Lung (tissue), 11 donors: ENCODE measurements at regions not wholly inside any gene's neighbourhood (a gene's known extent, or its start where the extent isn't known, plus 50 kb on each side); places are given as distances from the start of the nearest gene placed in this dataset.
A peak's percentile ranks its signal among the peaks of the same experiment; 100 is the strongest.

Experiments used
- ATAC-seq: fragments of 200-7000 bp; cut with Tn5 transposase; one replicate; pipeline ENCODE4 v1.9.1; 2020; ENCODE audit warnings: moderate number of reproducible peaks; ENCODE audit not compliant: insufficient read depth, low FRiP score
- DNase-seq, 3 donors: peaks; one replicate each; pipeline ENCODE4 v3.0.0-alpha.2; 2013 to 2017
- H3K27ac ChIP-seq, 2 donors: one replicate each; pipeline ENCODE4 v1.5.1; 2013; ENCODE audit warnings: mild to moderate bottlenecking in 2 of 2, moderate library complexity in 2 of 2, control low read depth in 1 of 2, inconsistent platforms in 1 of 2, low read depth in 1 of 2, low read length in 1 of 2
- H3K27me3 ChIP-seq, 3 donors: one replicate each; pipeline ENCODE4 v1.5.1; 2013; ENCODE audit warnings: low read length in 2 of 3; ENCODE audit not compliant: control insufficient read depth in 3 of 3, insufficient read depth in 3 of 3
- H3K36me3 ChIP-seq, 4 donors: one replicate each; pipeline ENCODE4 v1.5.1; 2013; ENCODE audit warnings: low read length in 4 of 4, mild to moderate bottlenecking in 1 of 4, moderate library complexity in 1 of 4; ENCODE audit not compliant: control insufficient read depth in 4 of 4, insufficient read depth in 4 of 4
- H3K4me1 ChIP-seq, 5 donors: one replicate each; pipeline ENCODE4 v1.5.1; 2013; ENCODE audit warnings: low read length in 5 of 5, mild to moderate bottlenecking in 2 of 5, moderate library complexity in 1 of 5; ENCODE audit not compliant: control insufficient read depth in 5 of 5, insufficient read depth in 5 of 5
- H3K4me3 ChIP-seq: one replicate; pipeline ENCODE4 v1.5.1; 2013; ENCODE audit warnings: mild to moderate bottlenecking, control low read depth, moderate library complexity
- H3K9ac ChIP-seq, 2 donors: one replicate each; pipeline ENCODE4 v1.5.1; 2013; ENCODE audit warnings: low read length in 2 of 2, control low read depth in 1 of 2; ENCODE audit not compliant: insufficient read depth in 1 of 2
- H3K9me3 ChIP-seq, 4 donors: one replicate each; pipeline ENCODE4 v1.5.1; 2013; ENCODE audit warnings: low read length in 3 of 4, mild to moderate bottlenecking in 1 of 4, moderate library complexity in 1 of 4; ENCODE audit not compliant: control insufficient read depth in 4 of 4, insufficient read depth in 3 of 4
- WGBS, 2 donors: extraction: QIAGEN DNeasy Blood & Tissue Kit; methylation state at CpG; one replicate each; pipeline ENCODE4 v1.1.7; 2013; 5-methylcytosine and 5-hydroxymethylcytosine counted together
- TF ChIP-seq, protein P1 (sequence below): IDR thresholded peaks from 2 replicates; pipeline ENCODE4 v1.5.1; 2012; ENCODE audit warnings: mild to moderate bottlenecking; ENCODE audit errors: control extremely low read depth, extremely low read depth
- donor health status: control.
- donor health status: control.
- donor health status: Bipolar disorder and iron deficiency.
- donor health status: healthy.
- donor health status: DM: yes; HTN: yes; CAD: no.

DNA sequence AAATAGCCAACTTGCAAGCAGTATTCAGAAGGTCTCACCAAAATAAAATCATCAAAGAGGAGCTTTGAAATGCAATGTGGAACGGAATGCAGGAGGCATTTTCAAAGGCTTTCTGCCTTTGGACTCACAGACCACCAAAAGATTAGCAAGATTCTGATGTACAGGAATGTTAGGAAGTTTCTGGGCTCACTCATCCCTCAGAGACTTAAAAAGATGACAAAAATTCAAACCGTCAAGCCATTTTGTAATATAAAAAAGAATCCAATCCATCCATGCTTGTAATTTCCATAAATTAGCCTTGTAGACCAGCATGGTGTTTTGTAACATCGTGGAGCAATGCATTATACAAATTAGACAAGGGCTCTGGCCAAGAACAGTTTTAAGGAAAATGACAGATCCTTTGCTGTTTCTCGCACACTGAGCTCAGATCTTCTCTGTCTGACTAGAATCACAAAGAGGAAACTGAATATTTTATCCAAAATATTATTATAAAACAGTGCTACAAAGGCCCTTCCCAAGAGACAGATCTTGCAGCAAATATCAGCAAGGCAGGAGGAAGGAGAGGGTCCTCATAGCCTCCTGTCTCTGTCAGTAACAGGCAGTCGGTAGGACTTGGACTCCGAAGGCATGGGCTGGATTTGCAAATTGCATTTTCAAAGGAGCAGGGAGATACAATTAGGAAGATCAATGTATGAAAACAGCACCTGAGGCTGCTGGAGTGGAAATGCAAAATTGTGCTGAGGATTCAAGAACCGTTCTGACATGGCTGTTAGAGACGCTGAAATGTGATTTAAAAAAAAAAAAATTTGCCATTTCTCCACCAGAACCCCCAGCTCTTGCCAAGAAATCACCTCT, 57.4 kb upstream of the NRP1 start:
- TF ChIP-seq, protein P1, sequence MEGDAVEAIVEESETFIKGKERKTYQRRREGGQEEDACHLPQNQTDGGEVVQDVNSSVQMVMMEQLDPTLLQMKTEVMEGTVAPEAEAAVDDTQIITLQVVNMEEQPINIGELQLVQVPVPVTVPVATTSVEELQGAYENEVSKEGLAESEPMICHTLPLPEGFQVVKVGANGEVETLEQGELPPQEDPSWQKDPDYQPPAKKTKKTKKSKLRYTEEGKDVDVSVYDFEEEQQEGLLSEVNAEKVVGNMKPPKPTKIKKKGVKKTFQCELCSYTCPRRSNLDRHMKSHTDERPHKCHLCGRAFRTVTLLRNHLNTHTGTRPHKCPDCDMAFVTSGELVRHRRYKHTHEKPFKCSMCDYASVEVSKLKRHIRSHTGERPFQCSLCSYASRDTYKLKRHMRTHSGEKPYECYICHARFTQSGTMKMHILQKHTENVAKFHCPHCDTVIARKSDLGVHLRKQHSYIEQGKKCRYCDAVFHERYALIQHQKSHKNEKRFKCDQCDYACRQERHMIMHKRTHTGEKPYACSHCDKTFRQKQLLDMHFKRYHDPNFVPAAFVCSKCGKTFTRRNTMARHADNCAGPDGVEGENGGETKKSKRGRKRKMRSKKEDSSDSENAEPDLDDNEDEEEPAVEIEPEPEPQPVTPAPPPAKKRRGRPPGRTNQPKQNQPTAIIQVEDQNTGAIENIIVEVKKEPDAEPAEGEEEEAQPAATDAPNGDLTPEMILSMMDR, result no peak
- Histone ChIP-seq H3K9me3 (peaks cover 0 to 3% (median 1%) of the 10 kb centered on the region in 4 donors), H3K36me3 (no peaks in the 10 kb centered on the region), H3K4me3 (no peak overlapping the region), H3K9ac (no peak overlapping the region), H3K4me1 (peaks cover 0 to 19% (median 3%) of the 10 kb centered on the region in 5 donors), H3K27ac (no peak overlapping the region), H3K27me3 (peaks cover 0 to 3% (median 0%) of the 10 kb centered on the region in 3 donors)
- 80 to 83% methylated on average over 8 of the region's 8 CpGs for WGBS, 2 donors
- DNase-seq (no peak), ATAC-seq (no peak)

DNA sequence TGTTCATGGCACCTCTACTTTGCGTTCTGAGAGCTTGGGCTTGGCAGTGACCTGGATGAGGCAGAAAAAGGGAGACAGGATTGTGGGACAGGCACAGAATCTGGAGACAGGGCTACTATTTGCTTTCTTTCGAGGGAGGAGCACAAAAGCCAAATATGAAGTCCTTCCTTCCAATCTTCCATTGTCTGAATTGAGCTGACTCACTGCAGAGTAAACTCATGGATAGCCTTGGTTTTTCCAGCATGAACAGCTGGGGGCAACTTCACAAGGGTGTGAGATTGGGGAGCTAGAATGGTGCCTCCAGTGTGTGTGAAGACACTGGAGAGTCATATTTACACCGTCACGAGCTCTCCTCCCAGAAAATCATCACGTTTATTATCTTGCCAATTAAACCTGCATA, 55.6 kb upstream of the NRP1 start:
- peaks cover 0 to 2% (median 0%) of the 10 kb centered on the region in 4 donors for H3K9me3 ChIP-seq
- WGBS, 2 donors, result 91 to 93% methylated on average over 5 of the region's 5 CpGs
- H3K4me3 ChIP-seq, result no peak overlapping the region
- peaks cover 0 to 3% (median 0%) of the 10 kb centered on the region in 3 donors for H3K27me3 ChIP-seq
- no peak overlapping the region for H3K9ac ChIP-seq
- DNase-seq, result no peak
- no peak for ATAC-seq
- H3K4me1 ChIP-seq, result peaks cover 0 to 19% (median 3%) of the 10 kb centered on the region in 5 donors
- no peak overlapping the region for H3K27ac ChIP-seq
- TF ChIP-seq, protein P1, result no peak
- H3K36me3 ChIP-seq, result no peaks in the 10 kb centered on the region

DNA sequence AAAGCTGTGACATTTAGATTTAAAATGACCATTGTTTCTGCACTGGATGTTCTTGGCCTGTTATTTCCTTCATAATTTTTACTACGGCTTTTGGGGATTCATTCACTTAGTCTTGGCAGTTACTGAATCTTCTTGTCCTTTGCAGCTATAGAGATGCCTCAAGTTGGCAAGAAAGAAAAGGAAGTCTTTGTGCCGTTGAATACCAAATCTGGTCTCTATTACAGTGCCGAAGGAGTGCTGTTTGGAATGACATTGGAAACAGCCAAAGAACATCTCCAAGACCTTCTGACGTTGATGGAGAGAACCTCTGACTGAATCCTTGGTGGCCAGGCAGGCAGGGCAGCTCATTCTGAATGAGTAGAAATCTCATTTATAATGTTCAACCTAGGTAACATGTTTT, 54.3 kb upstream of the NRP1 start:
- Histone ChIP-seq H3K4me3 (no peak overlapping the region), H3K4me1 (peaks cover 0 to 23% (median 3%) of the 10 kb centered on the region in 5 donors), H3K27me3 (peaks cover 0 to 3% (median 0%) of the 10 kb centered on the region in 3 donors), H3K36me3 (no peaks in the 10 kb centered on the region), H3K27ac (no peak overlapping the region), H3K9me3 (peaks cover 0 to 2% (median 0%) of the 10 kb centered on the region in 4 donors), H3K9ac (no peak overlapping the region)
- TF ChIP-seq, protein P1, result no peak
- peak in 2 of 3 donors; percentile 33 to 35 for DNase-seq
- ATAC-seq, result no peak
- WGBS, 2 donors, result 90 to 93% methylated on average over 4 of the region's 4 CpGs
